AG10803 (cell line): ENCODE measurements at regions not wholly inside any gene's neighbourhood (a gene's known extent, or its start where the extent isn't known, plus 50 kb on each side); places are given as distances from the start of the nearest gene placed in this dataset.
A peak's percentile ranks its signal among the peaks of the same experiment; 100 is the strongest.

Experiments used
- DNase-seq: peaks from one replicate; pipeline ENCODE4 v3.0.0; 2010; ENCODE audit warnings: low read depth
- H3K4me3 ChIP-seq: 2 replicates; pipeline ENCODE4 v1.5.1; 2011; ENCODE audit warnings: mild to moderate bottlenecking, low read length, control low read depth
- CTCF ChIP-seq: conservative IDR thresholded peaks from 2 replicates; pipeline ENCODE4 v1.5.1; 2011; ENCODE audit warnings: mild to moderate bottlenecking, low read length, control low read depth, inconsistent platforms

DNA sequence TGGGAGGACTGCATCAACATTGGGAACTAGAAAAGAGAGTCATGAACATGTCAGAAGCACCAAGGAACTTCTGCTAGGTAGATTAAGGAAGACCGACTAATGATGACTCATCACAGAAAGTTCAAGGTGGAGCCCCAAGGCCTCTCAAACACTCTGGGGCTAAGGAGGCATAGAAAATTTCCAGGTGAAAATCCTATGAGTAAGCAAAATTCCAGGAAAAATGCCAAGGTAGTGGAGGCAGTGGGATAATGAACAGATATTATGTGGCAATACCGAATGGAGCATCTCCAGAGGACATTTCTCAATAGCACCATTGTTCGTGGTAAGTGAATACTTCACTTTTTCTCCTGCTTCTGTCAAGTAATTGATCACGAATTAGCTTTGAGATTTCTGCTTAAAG, 336.5 kb downstream of the MZT1 start:
- peak; percentile 11 for DNase-seq
- no peak for TF ChIP-seq CTCF
- H3K4me3 ChIP-seq = no peak overlapping the region

DNA sequence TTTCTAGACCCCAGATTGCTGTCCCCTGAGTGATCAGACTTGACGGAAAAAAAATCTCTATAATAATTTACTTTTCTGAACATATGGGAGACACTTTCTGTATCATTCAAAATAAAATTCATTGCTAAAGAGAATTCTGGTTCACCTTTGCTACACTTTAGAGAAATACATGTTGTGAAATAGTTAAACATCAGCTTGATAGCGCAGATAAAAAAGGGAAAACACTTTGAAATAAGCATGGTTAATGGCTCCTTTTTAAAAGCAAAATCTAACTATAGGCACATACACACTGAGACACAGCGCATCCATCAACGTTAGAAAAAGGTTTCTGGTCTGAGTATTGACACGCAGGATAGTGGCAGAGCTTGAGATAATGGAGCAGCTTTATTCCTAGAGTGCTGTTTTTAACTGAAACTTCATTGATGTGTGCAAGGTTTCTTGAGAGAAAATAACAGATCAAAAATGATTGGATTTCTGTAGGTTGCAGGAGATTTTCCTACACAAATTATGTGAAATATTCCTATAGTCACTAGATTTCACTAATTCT, 341.2 kb downstream of the MZT1 start:
- no peak for DNase-seq
- TF ChIP-seq CTCF = no peak
- no peak overlapping the region for H3K4me3 ChIP-seq

GRCh38 chr13:72384879-72385278, 342.6 kb downstream of the MZT1 start:
- no peak overlapping the region for H3K4me3 ChIP-seq
- peak; percentile 54 for DNase-seq
- TF ChIP-seq CTCF = no peak

DNA sequence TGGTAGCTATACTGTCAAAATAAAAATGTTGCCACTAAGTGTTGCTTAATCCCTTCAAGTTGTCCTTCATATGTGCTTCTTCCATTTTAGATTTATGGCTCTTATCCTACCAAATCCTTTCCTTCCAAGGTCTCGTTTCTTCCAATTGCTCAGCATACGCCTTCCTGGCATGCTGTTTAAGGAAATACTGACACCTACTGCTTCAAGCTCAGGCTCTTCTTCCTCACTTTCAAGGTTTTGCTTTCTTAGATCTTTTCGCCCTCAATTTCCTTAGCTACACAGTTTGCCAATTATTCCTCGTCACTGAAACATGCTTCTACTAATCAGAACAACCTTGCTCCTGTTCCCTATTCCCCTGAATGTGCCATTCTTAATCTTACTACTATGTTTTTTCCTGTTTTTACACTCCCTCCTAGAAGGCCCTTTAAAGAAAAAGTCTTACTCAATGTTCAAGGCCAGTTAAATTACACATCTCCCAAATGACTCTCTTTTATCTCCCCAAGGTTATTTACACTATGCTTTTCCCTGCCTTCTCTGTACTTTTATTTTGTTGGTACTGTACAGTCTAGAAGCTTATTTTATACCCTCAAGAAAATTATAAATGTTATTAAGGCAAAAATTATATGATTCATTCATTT, 343.1 kb downstream of the MZT1 start:
- H3K4me3 ChIP-seq = no peak overlapping the region
- no peak; the same call in 1 of the 2 replicates for TF ChIP-seq CTCF
- no peak for DNase-seq

DNA sequence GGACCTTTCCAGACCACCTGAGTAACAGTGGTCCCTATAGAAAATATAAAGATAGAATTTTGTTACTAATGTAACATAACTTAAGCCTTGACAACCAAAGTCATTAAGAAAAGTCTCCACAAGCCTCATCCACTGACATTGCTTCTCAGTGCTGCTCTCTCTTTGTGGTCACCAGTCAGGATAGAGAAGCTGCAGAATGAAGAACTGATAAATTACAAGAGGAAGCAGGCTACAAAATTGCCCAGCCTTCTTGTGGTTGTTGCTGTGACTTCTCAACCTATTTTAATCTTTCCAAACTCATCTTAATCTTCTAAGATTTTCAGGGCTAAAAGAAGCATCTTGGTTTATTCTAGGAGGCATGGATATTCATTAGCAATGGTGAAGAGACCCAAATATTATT, 343.8 kb downstream of the MZT1 start:
- H3K4me3 ChIP-seq = no peak overlapping the region
- no peak for DNase-seq
- no peak for TF ChIP-seq CTCF

DNA sequence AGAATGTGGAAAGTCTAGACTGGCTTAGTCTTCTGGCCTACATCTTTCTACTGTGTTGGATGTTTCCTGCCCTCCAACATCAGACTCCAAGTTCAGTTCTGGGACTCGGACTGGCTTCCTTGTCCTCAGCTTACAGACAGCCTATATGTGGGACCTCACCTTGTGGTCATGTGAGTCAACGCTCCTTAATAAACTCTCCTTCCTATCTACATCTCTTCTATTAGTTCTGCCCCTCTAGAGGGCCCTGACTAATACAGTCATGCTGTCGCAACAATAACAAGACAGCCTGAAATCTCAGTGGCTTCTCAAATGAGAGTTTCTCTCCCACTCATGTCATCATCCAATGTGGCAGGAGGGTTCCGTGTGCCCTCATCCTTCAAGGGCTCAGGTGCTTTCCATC, 347.8 kb downstream of the MZT1 start:
- no peak for DNase-seq
- no peak for TF ChIP-seq CTCF
- no peak overlapping the region for H3K4me3 ChIP-seq

- DNase-seq = no peak
- TF ChIP-seq CTCF = no peak
- H3K4me3 ChIP-seq = no peak overlapping the region
Measured at GRCh38 chr13:72368031-72368430, 359.4 kb downstream of the MZT1 start.
